HL-60 (cell line): ENCODE measurements at regions not wholly inside any gene's neighbourhood (a gene's known extent, or its start where the extent isn't known, plus 50 kb on each side); places are given as distances from the start of the nearest gene placed in this dataset.

ENCODE experiments used
- POLR2AphosphoS5 ChIP-seq: IDR thresholded peaks from 2 replicates; pipeline ENCODE4 v1.6.1; 2012; ENCODE audit warnings: low read depth
- TF ChIP-seq, protein P1 (sequence below): IDR thresholded peaks from 2 replicates; pipeline ENCODE4 v1.6.1; 2012; ENCODE audit warnings: low read depth; ENCODE audit not compliant: insufficient replicate concordance

DNA sequence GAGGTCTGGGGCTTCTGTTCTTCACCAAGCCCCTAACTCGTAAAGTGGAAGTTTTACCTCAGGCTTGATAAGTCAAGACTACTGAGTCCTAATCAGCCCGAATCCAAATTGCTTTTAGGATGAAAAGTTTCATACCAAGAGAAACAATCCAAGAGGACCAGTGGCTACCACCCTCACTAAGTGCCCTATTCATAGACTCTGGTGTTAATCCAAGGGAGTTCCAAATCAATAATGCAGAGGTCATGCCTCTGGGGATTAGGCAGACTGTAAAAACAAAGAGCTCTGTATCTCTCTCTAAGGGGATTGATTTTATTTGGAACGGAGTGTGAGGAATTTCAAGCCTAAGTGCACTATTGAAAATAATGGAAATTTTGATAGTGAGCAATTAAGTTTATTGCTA, 76.3 kb upstream of the LMNTD1 start:
- no peak for TF ChIP-seq POLR2AphosphoS5
- TF ChIP-seq, protein P1, sequence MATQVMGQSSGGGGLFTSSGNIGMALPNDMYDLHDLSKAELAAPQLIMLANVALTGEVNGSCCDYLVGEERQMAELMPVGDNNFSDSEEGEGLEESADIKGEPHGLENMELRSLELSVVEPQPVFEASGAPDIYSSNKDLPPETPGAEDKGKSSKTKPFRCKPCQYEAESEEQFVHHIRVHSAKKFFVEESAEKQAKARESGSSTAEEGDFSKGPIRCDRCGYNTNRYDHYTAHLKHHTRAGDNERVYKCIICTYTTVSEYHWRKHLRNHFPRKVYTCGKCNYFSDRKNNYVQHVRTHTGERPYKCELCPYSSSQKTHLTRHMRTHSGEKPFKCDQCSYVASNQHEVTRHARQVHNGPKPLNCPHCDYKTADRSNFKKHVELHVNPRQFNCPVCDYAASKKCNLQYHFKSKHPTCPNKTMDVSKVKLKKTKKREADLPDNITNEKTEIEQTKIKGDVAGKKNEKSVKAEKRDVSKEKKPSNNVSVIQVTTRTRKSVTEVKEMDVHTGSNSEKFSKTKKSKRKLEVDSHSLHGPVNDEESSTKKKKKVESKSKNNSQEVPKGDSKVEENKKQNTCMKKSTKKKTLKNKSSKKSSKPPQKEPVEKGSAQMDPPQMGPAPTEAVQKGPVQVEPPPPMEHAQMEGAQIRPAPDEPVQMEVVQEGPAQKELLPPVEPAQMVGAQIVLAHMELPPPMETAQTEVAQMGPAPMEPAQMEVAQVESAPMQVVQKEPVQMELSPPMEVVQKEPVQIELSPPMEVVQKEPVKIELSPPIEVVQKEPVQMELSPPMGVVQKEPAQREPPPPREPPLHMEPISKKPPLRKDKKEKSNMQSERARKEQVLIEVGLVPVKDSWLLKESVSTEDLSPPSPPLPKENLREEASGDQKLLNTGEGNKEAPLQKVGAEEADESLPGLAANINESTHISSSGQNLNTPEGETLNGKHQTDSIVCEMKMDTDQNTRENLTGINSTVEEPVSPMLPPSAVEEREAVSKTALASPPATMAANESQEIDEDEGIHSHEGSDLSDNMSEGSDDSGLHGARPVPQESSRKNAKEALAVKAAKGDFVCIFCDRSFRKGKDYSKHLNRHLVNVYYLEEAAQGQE, result no peak
